Activated CD4-positive, CD25-positive, alpha-beta regulatory T cell (primary cell): ENCODE measurements at regions not wholly inside any gene's neighbourhood (a gene's known extent, or its start where the extent isn't known, plus 50 kb on each side); places are given as distances from the start of the nearest gene placed in this dataset.
A peak's percentile ranks its signal among the peaks of the same experiment; 100 is the strongest.

Source experiments
- DNase-seq, 4 experiments: peaks; one replicate each; lab custom pipeline; 2025; lab: John Stamatoyannopoulos, UW

DNA sequence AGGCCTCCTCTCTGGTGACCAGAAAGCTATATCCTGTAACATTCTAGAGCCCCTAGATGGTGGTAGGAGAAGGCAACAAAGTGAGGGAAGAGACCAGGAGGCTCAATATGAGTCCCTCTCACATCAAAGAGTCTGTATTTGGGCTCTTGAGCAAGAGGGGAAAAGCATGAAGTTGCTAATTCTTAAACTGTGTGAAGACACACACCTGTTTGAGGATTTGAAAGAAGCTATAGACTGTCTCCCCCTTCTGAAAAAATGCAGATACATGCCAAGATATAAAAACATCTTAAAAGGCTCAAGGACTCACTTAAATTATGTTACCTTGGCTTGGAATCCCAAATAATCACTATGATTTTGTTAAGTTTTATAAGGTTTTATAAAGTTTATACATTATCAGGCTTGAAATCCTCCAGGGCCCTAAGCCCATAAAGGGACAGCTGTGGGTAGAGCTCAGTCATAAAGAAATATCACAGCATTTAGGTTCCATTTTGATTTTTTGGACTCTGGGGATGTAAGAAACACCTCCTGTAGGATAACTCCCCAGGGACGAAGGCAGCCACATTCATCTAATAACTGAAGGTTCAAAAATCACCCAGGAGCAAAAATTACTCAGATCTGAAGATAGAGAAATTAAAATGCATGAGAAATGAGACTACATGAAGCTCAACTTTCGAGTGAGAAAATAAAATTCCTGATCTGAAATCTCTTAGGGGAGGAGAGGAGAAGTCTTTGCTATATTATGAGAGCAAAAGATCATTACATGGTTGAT lies 136.1 kb upstream of the LGALSL start:
- no peak for DNase-seq

DNA sequence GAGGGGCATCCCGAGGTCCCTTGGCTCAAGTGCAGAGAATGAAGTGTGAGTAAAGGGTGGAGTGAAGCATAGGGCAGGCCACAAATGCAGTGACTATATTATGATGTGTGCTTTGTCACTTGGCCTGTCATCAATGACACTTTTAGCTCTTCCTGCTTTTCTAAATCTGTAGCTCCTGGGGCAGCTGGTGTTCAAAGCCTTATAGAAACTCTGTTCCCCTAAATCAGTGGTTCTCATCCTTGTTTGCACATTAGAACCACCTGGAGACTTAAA lies 135.6 kb upstream of the LGALSL start:
- DNase-seq = no peak

DNA sequence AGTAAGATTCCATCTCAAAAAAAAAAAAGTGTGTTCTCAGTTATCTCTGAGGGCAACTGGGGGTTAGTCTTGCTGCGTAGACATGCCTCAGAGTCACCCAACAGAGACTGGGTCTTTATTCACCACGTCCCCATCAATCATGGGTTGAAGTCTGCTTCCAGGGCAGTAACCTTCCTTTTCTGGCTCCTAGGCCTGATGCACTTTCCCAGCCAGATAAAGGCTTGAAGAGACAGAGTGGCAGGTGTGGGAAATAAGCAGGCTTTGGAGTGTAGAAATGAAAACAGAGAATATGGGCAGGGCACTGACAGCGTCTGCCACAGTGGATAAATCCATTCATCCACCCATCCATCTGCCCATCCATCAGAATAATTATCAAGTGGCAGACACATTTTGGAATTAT lies 134.1 kb upstream of the LGALSL start:
- DNase-seq = no peak

DNA sequence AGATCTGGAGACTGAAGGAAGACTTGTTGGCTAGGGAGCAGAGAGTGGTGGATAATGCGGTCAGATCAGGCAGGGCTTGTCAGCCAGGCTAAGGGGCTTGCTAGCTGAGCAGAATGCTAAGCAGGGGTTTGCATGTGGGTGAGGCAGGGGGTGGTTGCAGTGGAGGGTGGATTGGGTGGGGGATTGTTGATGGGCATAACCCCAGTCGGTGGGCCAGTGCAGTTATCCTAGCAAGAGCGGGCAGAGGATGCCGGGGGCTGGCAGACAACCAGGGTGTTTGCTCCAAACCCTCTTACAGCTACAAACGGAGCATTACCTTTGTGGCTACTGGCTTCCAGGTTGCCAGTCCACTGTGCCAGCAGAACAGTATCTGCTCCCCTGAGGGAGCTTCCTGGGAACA lies 131.5 kb upstream of the LGALSL start:
- no peak for DNase-seq

DNA sequence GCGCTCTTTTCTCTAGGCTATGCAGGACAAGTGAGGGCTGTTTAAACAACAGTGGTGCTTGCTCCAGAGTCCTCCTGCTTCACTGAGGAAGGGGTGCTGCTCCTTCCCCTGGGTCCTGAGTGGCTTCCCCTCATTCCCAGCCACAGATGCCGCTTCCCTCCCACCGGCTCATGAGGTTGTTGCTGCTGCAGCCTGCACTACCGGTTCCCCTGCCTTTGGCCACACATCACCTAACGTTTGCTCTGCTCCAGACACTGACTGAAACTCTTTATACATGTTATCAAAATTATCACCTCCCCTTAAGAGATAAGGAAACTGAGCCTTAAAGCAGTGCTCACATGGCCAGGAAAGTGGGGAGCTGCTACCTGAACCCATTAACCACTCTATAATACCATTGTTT lies 130.8 kb upstream of the LGALSL start:
- DNase-seq = no peak

DNA sequence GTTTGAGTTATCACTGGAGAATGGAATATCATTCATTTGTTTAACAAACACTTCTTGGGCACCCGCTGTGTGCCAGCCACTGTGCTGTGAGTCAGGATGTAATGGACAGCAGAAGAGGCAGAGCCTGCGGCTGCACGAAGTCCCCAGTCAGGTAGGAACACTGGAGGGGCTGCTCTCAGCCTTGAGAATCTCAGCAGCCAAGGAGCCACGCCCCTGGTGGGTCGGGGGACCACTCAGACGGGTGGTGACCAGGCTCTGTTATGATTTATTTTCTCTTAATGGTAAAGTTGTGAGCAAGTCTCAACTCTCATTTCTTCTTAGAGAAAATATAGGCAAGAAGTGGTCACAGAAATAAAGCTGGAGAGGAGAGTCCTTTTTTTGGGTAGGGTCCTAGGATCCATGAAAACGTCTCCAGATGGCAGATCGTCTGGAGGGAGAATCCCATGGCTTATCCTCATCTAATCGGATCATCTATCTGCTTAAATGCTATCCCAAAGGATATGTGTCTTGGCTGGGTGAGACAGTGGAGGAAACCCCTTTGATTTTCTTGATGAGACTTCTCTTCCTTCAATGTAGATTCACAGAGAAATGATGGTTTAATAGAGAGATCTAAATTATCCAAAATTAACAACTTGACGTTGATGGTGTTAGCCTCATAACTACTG lies 129.1 kb upstream of the LGALSL start:
- no peak for DNase-seq

DNA sequence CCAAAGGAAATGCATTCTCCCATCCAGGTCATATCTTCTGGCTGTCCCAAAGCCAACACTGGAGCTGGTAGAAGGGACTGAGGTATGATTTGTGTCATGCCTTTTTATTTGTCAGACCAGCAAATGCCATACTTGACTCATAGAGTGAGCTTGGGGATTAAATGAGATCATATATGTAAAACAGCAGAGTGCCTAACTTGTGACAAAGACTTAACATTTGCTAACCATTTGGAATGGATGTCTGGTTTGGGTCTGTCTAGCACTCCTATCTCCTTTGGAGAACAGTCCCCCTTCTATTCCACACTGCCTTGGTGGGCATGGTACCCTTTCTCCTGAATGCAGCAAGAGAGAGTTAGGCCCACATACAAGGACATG lies 128.5 kb upstream of the LGALSL start:
- no peak for DNase-seq

DNA sequence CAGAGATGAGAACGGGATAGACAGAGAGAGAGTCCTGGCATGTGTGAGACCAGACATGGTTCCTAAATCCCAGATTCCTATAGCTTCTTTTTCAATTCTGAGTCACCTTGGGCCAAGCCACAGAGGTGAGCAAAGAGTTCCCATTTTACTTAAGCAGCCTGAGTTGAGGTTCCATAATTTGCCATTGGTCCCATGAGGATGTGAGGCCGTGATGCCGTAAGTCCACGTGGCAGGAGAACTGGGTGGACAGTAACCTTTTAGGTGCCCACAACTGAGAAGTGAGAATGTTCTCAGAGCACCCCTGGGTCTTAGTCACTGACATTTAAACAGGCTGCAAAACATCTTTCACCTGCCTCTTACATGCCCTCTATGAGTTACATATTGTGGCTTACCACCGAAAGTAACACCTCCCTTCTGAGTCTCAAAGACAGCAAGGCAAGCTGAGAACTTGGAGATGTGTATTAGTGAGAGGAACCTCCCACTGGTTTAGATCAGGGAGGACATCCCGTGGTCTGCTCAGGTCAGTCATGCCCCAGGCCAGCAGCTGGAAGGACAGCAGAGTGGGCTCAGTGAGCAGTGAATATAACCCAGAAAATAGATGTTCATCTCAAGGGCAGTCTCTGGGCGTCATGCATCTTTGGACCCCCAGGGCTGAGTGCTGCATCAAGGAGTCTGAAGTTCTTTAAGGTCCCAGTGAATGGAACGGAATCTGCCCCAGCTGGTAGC lies 127.9 kb upstream of the LGALSL start:
- DNase-seq = peak; percentile 8 to 32 (median 12)

DNA sequence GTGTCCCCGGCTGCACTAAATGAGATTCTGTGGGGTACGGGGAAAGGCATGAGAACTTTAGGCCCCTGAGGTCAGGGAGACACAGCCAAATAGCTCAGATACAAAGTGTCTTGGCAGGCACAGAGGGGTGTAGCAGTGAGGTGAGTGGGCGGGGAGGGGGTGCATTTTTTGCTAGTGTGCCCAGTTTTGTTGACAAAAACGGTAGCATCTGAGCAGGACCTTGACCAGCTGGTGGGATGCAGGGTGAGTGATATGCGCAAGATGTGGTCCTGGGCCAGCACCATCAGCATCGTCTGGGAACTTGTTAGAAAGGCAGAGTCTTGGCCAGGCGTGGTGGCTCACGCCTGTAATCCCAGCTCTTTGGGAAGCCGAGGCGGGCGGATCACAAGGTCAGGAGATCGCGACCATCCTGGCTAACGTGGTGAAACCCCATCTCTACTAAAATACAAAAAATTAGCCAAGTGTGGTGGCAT lies 127.3 kb upstream of the LGALSL start:
- DNase-seq = no peak

DNA sequence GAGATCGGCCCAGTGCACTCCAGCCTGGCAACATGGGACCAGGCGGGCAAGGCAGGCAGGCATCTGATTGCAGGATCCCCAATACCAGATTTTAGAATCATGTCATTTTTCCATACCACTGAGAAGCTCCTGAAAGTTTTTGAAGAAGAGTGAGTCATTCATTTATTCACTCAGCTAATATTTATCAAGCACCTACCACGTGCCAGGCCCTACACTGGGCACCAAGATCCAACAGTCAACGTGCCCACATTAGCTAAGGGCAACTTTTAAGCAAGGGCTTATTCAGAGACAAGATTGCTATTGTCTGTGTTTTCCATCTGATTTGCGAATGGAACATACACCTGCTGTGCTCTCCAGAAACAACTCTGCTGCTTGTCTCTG lies 126.8 kb upstream of the LGALSL start:
- no peak for DNase-seq

DNA sequence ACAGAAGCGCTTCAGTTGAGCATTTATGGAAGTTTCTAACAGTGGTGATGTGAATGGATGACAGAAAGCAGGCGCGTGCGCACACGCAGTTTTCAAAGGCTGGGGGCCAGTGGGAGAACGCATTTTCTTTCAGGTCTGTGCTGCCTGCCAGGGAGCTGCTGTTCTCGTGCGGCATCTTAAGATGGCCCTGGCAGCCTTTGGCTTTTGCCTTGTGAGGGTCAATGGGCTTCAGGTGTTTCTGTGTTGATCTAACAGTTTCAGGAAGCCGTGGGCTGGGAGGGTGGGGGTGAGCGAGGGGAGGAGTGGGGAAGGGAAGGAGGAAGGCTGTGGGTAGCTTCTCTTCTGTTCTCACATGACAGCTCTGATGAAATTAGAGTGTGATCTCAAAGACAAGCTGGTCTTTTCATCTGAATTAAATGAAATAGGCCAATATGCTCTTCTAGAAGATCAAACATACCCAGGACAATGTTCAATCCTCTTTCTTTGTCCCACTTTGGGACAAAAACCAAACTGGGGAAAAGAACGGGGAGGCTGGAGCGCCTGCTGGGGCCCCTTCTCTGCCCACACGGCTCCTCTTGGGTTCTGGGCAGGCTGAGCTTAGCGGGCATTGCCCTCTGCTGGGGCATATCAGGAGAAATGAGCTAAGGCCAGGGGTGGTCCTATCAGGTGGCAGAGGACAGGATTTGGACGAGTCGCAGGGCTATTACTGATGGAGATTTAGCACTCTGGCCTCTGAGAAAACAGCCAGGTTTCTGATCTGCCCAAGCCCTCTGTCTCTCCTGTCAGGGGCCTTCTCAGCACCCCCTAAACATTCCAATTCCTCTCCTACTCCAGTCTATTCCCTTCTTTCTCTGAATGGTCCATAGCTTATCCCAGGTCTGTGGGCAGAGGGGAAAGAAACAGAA lies 126.2 kb upstream of the LGALSL start:
- DNase-seq = peak; percentile 10 to 30 (median 20)

DNA sequence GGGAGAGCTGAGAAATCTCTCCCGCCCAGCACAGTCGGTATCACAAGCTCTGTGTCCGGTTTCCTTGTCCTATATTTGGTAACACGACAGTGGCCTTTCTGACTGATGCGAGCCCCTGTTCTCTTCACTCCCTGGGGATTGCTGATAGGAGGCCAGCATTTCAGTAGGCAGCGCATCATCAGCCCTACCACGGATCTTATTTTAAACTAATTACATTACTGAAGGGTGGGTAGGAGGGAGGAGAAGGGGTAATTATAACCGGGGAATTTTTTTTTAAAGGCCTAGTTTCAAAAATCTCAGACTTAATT lies 125.6 kb upstream of the LGALSL start:
- no peak for DNase-seq

DNA sequence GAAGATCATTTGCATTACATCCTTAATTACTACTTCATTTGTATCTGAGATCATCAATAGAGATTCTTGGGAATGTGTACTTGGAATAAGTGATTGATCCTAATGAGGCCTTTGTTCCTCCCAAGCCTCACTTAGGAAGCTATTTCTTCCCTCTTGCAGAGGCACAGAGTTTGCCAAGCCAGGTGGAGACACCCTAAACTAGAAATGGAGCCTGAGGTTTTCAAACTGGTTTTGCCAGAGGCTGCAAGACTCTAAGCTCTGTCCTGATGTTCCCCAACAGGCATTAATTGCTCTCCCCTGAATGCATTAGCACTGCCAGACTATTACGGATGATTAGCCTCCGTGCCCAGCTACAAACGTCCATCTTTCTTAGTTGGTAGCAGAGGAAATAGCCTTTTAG lies 125.2 kb upstream of the LGALSL start:
- no peak for DNase-seq

DNA sequence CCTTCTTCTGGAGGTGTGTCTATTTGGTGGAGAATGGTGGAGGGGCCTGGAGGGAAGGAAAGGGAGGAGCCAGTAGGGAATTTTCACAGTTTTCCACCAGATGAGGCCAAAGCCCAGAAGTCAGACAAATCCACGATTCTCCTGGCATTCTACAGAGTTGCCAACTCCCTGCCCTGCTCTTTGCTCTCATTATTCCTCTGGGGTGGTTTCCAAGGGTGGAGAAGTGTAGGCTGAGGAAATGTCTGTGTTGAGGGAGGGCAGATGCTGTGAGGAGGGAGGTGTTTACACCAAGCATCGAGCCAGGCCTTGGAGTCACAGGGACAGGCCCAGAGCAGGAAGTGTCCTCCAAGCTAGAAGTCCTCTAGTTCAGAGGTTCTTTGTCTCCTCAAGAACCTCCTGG lies 124.1 kb upstream of the LGALSL start:
- no peak for DNase-seq

DNA sequence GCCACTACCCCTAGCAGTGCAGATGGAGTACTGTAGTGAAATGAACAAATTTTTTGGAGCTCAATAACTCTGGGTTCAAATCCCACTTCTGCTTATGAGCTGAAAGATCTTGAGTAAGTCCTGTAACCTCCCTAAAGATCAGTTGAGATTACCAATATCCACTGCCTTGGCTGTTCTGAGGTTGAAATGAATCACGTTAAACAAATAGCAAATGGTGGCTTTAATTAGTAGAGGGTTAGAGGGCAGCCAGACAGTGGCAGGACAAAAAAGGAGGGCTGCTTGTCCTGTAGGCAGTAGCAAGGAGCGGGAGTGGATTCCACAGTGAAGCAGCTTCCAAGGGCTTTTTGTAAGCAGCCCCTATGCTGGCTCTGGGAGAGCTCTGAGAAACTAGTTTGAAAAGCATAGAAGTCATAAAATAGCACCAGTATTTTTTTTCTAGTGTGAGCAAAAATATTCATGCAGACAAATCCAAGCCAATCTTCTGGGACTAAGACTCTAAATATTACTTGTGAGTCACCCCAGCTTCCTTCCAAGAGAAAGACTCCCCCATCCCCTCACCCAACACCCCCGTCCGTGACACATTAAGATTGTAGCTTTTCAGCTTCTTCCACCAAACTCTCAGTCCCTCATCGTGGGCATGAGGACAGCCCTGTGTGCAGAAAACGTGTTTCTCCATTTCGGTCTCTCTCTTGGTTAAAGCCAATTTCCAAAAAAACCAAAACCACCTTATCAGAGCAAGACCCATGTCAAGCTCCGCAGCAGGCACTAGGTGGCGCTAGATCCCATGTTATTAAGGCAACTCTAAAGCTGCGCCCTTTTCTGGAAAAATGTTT lies 123.5 kb upstream of the LGALSL start:
- DNase-seq = peak; percentile 54 to 70 (median 63)

DNA sequence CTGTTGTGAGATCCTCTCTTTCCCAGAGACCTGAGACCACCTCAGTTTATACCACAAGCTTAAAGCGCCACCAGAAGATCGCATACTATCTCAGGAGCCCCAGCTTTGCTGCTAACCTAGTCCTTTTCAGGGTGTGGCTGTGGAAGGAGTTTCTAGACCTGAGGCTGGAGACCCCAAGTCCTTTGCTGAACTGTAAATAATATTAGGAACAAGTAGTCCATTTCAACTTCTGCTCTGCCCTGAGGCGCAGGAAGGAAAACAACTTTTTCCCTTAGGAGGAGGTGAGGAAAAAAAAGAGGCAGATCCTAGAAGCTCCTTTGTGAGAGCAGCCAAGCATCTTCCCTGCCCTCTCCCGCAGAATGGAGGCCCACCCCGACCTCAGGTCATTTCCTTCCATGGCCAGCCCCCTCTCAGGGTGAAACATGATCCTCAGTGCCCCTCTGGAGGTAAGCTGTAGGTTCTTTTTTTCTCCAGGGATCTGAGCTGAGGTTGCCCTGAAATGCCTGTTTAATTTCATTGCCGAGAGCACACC lies 122.8 kb upstream of the LGALSL start:
- DNase-seq = no peak

DNA sequence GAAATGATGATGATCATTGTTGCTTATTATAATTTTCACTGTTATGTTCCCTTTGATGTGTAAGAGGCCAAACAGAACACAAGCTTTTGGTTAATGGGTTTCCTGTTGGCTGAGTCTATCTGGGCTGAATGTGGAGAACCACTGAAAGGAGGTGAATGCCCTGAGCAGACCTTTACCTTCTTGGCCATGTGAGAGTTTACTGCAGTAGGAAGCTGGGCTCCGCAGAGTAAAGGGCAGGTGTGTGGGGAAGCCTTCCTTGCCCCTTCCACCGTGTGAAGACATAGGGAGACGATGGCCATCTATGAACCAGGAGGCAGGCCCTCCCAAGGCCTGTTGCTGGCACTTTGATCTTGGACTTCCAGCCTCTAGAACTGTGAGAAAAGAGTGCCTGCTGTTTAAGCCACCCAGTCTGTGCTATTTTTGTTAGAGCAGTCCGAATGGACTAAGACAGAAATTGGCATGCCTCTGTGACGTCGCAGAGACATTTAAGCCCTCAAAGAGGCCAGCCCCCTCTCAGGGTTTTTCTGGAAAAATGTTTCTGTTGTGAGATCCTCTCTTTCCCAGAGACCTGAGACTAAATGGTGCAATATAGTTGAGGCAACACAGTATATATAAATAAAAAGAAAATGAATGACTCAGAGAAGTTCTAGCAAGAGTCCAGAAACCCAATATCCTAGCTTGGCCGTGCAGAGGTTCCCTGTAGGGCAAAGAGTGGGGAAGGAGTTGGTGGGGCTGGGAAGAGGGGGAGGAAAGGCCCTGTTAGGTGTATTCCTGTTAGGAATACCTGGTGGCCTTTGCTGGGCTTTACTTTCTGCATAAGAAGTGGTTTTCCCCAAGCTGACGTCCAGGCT lies 121.9 kb upstream of the LGALSL start:
- no peak for DNase-seq

DNA sequence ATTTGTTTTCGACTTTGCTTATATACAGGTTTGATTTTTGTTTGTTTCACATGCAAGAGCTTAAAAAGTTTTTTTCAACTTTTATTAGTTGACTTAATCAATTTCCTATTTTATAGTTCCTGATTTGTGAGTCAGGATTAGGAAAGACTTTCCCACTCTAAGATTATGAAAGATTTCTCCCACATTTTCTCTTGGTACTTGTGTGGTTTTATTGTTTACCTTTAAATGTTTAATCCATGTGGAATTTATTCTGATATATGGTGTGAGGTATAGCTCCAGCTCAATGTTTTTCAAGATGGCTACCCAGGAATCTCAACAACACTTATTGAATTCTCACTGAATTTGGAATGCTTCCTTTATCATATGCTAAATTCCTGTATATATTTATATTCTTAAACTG lies 117.8 kb upstream of the LGALSL start:
- DNase-seq = no peak

DNA sequence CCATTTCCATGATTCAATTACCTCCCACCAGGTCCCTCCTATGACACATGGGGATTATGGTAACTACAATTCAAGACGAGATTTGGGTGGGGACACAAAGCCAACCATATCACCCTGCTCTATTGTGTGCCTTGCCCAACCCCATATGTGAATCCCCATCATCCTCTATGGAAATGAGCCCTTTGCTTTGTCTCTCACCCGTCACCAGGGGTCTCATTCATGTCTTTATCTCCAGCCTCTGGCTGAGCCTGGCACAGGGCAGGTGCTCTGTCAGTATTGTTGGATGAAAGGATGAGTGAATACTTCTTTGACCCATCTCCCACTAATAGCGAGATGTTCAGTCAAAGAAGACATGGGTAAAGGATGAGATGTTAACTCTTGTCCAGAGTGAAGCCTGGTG lies 116.6 kb upstream of the LGALSL start:
- DNase-seq = no peak

DNA sequence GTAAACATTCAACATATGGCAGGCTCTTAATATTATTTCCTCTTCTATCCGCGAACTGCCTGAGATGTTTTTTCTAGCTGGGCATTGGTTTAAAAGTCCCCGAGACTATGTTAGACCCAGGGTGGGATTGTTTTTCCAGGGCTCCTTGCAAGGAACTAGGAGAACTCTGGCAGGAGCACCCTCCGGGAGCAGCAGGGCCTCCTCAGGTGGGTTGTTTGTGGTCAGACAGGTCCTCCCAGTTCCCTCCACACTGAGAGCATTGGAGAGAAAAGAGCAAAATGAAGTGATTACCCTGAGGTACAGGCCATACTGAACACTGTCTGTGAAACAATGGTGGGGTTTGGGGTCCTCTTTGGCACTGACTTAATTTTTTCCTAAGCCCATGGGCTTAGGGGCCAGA lies 115.9 kb upstream of the LGALSL start:
- DNase-seq = no peak
